GM18907 (cell line): ENCODE measurements at regions not wholly inside any gene's neighbourhood (a gene's known extent, or its start where the extent isn't known, plus 50 kb on each side); places are given as distances from the start of the nearest gene placed in this dataset.

ENCODE experiments used
- ATAC-seq: cut with Tn5 transposase; IDR thresholded peaks from one replicate; pipeline ENCODE4 v1.9.1; 2021; ENCODE audit warnings: mild to moderate bottlenecking, moderate library complexity; ENCODE audit not compliant: unreplicated experiment

DNA sequence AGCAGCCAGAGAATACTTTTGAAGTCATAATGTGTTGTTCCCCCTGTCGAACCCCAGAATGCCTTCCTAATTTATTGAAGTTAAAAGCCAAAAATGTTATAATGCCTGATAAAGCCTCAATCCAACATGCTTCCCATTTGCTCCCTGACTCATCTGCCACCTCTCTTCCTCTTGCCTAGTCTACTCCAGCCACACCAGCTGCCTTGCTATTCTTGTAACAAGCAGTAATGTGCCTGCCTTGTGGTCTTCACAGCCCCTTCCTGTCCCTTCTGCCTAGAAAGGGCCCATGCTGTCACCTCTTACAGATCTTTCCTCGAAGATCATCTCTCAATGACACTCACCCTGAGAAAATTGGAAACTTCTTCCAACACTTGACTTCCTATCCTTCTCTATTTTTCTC is 231.6 kb upstream of the CDH2 start:
- ATAC-seq, result no peak

DNA sequence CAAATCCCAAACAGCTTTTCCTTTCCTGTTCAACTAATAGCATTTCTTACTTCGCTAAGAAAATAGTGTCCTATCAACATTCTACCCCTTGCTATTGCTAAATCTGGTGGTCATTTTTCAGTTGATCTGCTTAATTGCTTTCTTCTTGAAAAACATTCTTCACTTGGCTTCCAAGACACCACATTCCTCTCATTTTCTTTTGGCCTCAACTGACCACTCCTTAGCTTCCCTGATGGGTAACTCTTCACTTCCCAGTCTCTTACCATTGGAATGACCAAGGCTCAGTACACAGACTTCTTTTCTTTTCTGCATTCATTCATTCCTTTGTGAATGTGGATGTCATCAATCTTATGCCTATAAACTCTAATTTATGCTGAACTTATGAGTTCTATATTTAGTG is 230.8 kb upstream of the CDH2 start:
- ATAC-seq, result no peak

DNA sequence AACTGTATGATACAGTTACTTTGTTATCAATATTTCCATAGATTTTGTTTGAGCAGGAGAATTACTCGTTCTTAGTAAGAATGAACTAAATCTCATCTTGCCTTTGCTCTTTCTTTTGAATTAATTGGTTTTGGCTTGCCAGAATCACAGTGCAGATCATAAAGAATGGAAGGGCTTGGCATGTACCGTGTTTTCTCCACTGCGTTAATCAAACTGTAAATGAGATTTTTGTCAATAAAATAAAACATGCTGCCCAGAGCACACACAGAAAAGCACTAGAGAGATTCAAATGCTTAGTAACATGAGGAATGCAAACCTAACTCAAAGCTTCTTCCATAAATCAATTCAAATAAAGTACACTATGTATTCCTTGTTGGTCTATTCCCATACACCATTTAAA is 229.6 kb upstream of the CDH2 start:
- ATAC-seq, result no peak

DNA sequence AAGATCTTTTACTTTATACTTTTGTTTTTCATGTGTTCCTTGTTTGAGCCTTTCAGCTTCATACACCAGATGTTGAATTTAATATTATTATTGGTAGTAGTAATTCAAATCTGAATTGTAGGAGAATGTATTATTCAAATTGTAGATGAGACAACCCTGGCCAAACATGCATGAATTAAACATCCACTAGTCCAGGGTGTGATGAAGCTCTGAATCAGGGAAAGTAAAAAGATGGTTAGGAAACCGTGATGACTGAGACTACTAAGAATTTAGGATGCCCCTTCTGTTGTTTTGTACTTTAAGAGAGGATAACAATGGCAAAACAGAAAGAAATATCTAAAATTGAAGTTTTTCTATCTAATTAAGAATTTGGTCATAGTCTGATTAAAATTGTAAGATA is 227.8 kb upstream of the CDH2 start:
- no peak for ATAC-seq

DNA sequence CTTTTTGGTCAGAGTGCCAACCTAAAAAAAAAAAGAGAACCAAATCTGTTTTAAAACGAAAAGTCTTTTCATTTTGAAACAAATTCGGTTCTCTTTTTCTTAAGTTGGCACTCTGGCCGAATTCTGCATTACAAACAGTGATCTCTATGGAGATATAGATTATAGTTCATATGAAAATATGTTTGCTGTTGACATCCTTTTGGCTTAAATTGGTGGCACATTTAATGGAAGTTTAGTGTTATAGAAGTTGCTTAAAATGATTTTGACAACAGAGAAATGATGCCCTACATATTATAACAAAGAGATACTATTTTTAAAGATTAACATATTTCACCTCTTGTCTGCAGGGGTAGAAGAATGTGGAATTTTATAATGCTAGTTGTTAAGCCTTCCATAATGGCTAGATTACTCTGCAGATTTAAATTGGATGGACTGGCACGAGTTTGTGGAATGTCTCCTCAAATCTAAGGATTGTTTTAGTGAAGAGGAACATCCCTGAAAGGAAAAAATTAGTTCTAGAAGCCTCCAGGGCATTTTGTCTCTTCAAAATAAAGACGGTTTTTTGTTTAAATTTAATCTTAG is 222.9 kb upstream of the CDH2 start:
- no peak for ATAC-seq

DNA sequence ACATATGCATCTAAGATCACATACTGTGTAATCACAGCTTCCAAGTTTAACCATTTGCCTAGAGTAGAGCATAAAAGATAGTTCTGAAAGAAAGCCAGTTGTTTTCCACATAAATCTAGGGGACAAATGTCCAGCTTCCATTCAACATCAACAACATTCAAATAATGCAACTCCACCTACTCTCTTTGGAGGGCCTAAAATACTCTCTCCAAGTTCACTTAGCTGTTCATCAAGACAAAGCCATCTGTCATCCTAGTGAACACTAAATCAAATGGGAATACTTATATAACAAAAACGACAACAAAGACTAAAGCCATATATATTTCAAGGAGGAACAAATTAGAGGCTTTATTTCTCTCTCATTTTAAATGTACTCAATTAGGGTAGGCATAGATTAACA is 221.5 kb upstream of the CDH2 start:
- ATAC-seq, result no peak

DNA sequence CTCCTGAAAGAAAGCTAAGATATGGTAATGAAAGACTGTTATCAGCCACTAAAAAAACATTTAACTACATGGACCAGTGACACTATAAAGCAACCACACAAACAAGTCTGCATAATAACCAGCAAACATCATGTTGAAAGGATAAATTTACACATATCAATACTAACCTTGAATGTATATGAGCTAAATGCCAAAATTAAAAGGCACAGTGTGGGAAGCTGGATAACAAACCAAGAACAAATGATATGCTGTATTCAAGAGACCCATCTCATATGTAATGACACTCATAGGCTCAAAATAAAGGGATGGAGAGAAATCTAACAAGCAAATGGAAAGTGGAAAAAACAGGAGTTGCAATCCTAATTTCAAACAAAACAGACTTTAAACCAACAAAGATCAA is 213.1 kb upstream of the CDH2 start:
- ATAC-seq, result no peak

DNA sequence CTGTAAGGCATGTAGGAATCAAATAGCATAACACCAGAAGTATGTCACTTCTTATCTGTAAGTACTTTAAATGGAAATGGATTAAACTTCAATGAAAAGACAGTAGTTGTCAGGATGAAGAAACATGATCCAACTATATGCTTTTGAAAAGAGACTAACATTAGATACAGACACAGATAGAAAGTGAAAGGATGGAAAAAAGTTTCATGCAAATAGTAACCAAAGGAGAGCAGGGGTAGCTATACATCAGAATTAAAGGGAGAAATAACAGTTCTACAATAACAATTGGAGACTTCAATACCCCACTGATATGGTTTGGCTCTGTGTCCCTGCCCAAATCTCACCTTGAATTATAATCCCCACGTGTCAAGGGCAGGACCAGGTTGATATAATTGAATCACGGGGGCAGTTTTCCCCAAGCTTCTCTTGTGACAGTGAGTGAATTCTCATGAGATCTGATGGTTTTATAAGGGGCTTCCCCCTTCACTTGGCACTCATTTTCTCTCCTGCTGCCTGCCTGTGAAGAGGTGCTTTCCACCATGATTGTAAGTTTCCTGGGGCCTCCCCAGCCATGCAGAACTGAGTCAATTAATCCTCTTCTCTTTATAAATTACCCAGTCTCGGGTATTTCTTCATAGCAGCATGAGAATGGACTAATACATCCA is 205.4 kb upstream of the CDH2 start:
- no peak for ATAC-seq

DNA sequence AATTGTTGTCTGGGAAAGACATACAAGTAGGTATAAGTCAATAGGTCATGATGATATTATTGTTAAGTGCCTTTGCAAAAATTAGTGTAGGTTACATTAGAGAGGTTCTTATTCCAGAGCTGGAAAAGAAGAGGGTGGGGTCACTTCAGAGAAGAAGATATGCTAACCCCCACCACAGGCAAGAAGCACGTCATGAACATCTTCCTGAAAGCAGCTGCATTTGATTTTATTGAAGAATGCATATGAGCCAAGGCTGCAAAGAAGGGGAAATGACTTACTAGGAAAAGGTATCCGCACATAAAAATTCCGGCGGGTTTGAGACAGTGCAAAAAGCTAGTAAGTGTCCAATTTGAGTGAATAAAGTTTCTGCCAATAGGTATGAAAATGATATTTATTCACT is 195.3 kb upstream of the CDH2 start:
- no peak for ATAC-seq

DNA sequence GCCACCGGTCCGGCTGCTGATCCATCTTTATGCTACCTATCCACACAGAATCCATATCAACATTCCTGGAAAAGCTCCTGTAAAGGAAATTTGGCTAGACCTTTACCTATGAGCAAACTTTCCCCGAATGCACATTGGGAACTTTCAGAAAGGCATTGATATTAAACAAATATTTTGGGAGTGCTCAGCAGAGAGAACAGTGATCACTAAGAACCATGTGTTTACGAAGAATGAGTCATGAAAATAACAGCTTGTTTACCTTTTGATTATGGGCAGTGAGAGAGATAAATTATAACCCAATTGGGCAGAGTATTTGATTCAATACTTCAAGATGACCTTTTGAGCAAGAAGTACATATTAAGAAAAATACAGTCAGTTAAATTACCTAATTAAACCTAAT is 189.7 kb upstream of the CDH2 start:
- ATAC-seq, result no peak

DNA sequence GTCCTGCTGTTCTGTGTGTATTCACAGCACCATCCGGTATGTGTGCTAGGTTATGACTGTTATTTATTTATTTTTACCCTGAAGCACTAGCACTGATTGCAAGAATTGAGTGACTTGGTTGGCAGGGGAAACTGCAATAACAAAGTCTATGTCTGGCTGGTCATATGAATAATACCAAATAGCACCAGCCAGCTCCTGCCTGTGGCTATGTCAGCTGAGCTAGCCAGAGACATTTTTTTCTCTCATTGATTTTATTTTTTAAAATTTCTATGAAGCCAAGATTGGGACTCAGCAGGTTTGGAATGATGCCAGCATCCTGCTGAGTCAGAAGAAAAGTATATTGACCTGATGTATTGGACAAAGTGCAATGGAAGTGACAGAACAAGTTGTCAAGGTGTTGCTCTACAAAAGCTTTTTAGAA is 188.5 kb upstream of the CDH2 start:
- ATAC-seq, result no peak

DNA sequence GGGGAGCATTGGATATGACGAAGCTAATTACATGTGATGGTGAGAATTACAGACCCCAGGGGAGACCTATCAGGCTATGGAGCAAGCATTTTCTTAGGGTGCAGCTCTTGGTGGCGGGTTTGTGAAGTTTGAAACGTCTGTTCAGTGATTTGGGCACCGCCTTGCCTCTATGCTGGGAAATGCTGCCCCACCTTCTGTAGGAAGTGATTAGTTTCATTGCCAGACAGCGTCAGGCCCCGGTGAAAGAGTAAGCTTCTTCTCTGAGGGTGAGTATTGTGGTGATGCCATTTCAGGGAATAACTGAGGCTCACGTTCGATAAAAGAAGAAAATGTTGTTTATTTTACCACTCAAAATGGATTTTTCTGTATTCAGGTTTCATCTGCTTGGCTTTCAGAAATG is 186.2 kb upstream of the CDH2 start:
- no peak for ATAC-seq

DNA sequence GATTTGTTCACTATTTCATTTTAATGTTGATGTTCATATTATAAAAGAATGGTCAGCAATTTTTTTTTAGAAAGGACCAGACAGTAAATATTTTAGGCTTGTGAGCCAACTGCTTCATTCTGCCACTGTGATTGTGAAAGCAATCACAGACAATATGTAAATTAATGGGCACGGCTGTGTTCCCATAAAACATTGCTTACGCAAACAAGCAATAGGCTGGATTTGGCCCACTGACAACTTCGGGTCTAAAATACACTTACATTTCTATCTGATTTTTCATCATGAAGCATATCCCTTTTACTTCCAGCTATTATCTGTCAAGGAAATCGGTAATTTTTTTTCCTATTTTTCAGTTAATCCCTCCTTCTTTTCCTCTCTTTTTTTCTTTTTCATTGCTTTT is 182.2 kb upstream of the CDH2 start:
- ATAC-seq, result no peak

DNA sequence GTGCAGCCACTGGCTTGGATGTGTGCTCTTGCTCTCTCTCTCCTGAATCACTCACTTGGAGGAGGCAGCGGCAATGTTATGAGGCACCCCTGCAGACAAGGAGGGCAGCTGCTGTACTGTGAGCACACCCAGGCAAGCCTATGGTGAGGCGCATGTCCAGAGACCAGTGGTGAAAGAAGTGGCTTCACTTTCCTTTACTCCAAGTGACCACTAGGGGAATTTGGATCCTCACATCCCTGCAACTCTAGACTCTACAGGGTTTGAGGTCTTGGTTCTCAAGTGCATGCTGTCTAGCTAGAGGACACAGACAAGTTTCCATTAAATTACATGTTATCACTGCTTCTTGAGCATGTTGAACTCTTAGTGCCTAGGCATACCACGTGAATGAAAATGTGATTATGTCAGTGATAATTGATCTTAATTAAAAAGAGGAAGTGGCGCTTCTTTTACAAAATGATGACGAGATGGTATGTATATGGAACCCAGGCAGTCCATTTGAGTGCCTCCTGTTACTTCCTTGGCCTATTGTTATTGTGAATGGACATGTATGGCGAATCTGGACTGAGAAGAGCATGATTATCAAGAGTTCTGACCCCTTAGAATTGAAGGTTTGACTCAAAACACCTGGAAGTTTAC is 181.0 kb upstream of the CDH2 start:
- no peak for ATAC-seq

DNA sequence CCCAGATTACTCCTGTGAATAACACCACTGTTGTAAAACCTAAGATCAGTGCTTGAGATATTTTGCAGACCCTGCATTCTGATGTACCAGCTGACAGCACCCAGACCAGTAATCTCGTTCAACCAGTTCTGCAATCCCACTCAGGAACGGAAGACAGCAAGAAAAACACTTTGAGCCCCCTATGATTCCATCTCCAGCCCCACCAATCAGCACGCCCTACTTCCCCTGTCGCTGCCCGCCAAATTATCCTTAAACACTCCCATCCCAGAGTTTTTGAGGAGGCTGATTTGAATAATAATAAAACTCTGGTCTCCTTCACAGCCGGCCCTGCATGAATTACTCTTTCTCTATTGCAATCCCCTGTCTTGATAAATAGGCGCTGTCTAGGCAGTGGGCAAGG is 173.9 kb upstream of the CDH2 start:
- ATAC-seq, result no peak

DNA sequence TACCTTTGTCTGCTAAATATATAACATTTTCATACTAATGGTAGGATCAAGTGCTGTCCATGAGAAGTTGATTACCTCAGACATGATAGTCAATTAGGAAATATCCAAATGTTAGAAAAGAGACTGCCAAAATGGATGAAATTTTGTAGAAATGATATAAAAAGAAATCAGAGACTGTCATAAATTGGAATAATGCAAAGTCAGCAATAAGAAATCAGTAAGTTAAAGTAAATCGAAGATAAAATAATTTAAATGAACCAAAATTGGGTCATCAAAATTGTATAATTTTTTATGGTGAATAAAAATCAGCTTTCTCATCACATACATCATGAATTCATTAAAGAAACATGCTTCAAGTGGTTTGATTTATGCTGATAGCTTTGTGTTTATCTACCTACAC is 165.3 kb upstream of the CDH2 start:
- ATAC-seq, result no peak

DNA sequence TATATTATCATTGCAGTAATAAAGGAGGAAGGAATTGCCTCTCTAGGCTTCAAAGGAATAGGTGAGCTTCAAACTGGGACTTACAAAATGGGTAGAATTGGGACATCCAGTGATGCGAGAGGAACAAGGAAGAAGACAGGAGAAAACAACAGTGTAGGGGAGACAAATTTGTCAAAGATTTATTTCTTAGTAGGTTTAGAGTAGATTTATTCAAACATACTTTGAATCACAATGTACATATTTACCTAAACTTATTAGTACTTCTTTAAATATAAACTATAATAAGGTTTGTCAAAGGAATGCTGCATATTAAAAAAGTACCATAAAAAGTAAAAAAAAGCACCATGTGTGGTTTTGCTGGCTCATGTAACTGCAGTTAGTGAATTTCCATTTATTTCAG is 161.4 kb upstream of the CDH2 start:
- ATAC-seq, result no peak

DNA sequence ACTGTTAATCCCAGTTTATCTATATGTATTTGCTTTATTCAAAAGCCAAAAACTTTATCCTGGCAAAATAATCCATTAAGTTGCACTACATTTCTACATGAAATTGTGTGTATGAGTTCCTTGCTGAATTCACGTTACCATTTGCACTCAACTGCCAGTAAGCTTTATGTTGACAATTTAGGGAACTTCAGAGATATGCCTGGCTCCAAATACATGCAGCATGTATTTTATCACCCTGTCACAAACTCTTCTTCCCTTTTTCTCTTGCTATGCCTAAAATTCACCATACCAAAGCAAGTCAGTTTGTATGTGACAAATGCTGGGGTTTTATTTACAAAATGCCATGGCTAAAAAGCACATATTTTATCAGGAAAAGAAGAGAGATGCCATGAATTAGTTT is 157.6 kb upstream of the CDH2 start:
- no peak for ATAC-seq

DNA sequence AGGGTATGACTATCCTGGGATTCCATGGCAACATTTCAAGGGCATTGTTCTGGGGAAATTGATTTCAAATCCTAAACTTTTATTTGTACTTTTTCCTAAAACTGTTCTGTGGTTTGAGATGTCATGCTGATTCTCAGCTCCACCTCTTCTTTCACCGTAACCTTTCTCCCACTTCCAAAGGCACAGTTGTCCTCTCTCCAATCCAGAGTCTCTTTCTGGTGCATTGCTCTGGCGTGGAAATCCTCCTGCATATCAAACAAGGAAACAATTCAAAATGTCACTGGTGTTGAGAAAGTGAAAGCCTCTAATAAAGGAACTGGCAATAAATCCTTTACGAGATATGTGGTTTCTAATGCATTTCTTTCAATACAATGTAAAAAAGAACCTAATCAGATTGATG is 155.1 kb upstream of the CDH2 start:
- no peak for ATAC-seq

DNA sequence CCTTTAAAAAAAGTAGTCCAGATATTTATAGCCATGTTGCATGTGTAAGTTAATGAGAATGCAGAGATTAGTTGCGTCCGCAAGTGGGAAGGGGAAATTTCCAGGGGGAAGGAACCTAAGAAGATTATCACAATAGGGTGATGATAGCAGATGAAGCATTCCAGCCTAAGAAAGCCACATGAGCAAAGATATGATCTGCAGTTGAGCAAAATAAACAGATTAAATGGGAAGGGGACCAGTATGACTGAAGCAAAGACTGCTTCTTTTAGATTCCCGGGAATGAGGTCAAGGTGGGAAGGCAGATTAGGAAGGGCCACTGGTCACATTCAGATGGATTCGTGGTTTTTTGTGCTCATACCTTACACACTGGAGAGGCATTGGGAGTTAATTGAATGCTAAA is 154.6 kb upstream of the CDH2 start:
- ATAC-seq, result no peak

DNA sequence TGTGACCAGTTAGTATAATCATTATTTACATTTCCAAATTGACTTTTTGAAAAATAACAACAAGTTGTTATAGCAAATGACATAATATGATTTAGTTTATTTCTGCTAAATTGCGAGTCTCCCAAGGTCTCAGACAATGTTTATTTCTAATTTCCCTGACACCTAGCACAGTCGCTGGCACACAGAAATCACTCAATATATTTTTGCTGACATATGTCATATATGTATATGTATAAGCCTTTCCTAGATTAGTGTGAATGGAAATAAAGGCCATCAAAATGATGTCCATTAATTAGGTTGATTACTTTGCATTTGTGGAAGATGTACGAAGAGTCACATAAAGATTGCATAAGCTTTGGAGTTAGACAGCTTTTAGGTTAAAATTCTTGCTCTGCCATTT is 136.7 kb upstream of the CDH2 start:
- ATAC-seq, result no peak

DNA sequence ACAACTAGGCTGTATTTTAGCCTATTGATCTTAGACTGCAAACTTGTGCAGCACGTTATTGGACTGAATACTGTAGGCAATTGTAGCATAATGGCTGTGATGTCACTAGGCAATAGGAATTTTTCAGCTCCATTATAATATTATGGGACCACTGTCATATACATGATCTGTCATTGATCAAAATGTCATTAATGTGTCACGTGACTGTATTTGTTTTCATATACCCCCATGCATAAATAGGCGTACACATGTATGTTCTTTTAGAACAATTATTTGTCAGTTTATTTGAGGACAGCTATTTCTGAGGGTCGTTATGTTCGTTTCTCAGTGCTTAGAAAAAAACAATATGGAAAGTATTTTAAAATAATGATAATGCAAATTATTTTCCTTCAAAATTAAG is 111.9 kb upstream of the CDH2 start:
- no peak for ATAC-seq

DNA sequence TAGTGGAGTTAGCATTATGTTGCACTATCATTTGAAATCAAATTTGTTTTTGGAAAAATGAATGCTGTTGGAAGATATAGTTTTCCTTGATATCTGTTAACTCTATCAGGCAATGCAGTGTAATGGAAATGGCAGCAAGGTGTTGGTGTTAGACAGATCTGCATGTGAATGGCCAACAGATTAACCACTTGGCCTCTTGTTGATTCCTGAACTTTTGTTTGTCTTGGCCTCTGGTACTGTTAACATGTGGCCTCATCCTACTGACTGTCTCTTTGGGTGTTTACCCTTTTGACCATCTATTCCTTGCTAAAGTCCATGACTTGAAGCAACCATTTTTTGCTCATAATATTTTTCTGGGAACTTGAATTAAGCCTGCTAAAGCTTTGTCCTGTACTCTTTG is 110.2 kb upstream of the CDH2 start:
- no peak for ATAC-seq
